Kidney glomerular epithelial cell (primary cell): ENCODE measurements at regions not wholly inside any gene's neighbourhood (a gene's known extent, or its start where the extent isn't known, plus 50 kb on each side); places are given as distances from the start of the nearest gene placed in this dataset.
"Not testable (repeated sequence)": the region's sequence is repeated elsewhere in the genome, so short reads cannot be mapped to it uniquely, and the experiment has no call there.

Experiments used
- DNase-seq: peaks from one replicate; lab custom pipeline; 2025; lab: John Stamatoyannopoulos, UW

DNA sequence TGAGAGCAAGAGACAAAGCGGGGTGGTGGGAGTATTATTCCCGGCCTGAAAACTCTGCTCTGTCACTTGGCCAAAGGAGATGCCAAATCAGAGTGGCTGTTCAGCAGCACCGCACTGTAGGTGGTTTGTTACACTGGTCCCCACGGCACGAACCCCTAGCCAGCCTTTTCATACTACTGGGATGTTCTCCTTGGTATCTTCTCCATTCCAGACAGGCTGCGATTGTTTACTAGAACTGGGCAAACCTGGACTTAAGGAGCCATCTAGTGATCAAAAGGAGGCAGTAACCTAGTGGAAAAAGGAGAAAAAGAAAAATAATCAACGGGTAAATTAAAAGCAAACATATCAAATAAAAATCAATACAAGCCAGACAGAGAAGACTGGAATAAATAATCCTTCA is 58.9 kb upstream of the TMTC2 start:
- peak; percentile 32 for DNase-seq

- not testable (repeated sequence) for DNase-seq
These were observed 52.0 kb upstream of the TMTC2 start for GRCh38 chr12:82634495-82635258.

GRCh38 chr12:82635263-82635662 is 51.4 kb upstream of the TMTC2 start:
- no peak for DNase-seq
